ENCODE measurements at regions not wholly inside any gene's neighbourhood (a gene's known extent, or its start where the extent isn't known, plus 50 kb on each side); places are given as distances from the start of the nearest gene placed in this dataset.

GRCh38 chr5:109922381-109922995, 232.8 kb downstream of the MAN2A1 start:
- intact Hi-C loops (cut with micrococcal nuclease; ENCODE audit: unreplicated experiment) = no loop called here
- Mint-ChIP-seq H3K4me3 (ENCODE audit: low read depth, unreplicated experiment) (no peak overlapping the region), H3K36me3 (ENCODE audit: insufficient read depth, unreplicated experiment) (no peaks in the 10 kb centered on the region), H3K27ac (ENCODE audit: unreplicated experiment) (no peak overlapping the region), H3K4me1 (ENCODE audit: low read depth, unreplicated experiment) (no peaks in the 10 kb centered on the region), H3K27me3 (ENCODE audit: unreplicated experiment) (no peaks in the 10 kb centered on the region), H3K9me3 (ENCODE audit: low read depth, unreplicated experiment) (peaks cover 1% of the 10 kb centered on the region)
- DNase-seq = no peak
- CTCF ChIA-PET = interaction anchor here (0.7 kb wide), 1 partner anchor 223 kb away, joined by 3 read pairs; no protein-coding TSS in a partner anchor
- no peak for TF ChIP-seq CTCF (IDR thresholded peaks at IDR 0.05; ENCODE audit: unreplicated experiment)
- no TSS peak for BruUV-seq (replicated peaks)

GRCh38 chr5:109923205-109923604, 233.5 kb downstream of the MAN2A1 start:
- Mint-ChIP-seq H3K27ac (ENCODE audit: unreplicated experiment) (no peak overlapping the region), H3K27me3 (ENCODE audit: unreplicated experiment) (no peaks in the 10 kb centered on the region), H3K9me3 (ENCODE audit: low read depth, unreplicated experiment) (no peaks in the 10 kb centered on the region), H3K4me1 (ENCODE audit: low read depth, unreplicated experiment) (no peaks in the 10 kb centered on the region), H3K4me3 (ENCODE audit: low read depth, unreplicated experiment) (no peak overlapping the region), H3K36me3 (ENCODE audit: insufficient read depth, unreplicated experiment) (no peaks in the 10 kb centered on the region)
- intact Hi-C loops (cut with micrococcal nuclease; ENCODE audit: unreplicated experiment) = no loop called here
- DNase-seq = no peak
- no TSS peak for BruUV-seq (replicated peaks)
- CTCF ChIA-PET = no interaction called here
- no peak for TF ChIP-seq CTCF (IDR thresholded peaks at IDR 0.05; ENCODE audit: unreplicated experiment)

GRCh38 chr5:109924237-109925107, 234.7 kb downstream of the MAN2A1 start:
- no peaks in the 10 kb centered on the region for H3K36me3 Mint-ChIP-seq (ENCODE audit: insufficient read depth, unreplicated experiment)
- CTCF ChIA-PET = no interaction called here
- H3K4me1 Mint-ChIP-seq (ENCODE audit: low read depth, unreplicated experiment) = no peaks in the 10 kb centered on the region
- TF ChIP-seq CTCF (IDR thresholded peaks at IDR 0.05; ENCODE audit: unreplicated experiment) = no peak
- H3K27ac Mint-ChIP-seq (ENCODE audit: unreplicated experiment) = no peak overlapping the region
- intact Hi-C loops (cut with micrococcal nuclease; ENCODE audit: unreplicated experiment) = no loop called here
- H3K4me3 Mint-ChIP-seq (ENCODE audit: low read depth, unreplicated experiment) = no peak overlapping the region
- no peak for DNase-seq
- no TSS peak for BruUV-seq (replicated peaks)
- H3K27me3 Mint-ChIP-seq (ENCODE audit: unreplicated experiment) = no peaks in the 10 kb centered on the region
- no peaks in the 10 kb centered on the region for H3K9me3 Mint-ChIP-seq (ENCODE audit: low read depth, unreplicated experiment)

GRCh38 chr5:109927639-109928038, 237.9 kb downstream of the MAN2A1 start:
- Mint-ChIP-seq H3K27ac (ENCODE audit: unreplicated experiment) (no peak overlapping the region), H3K4me1 (ENCODE audit: low read depth, unreplicated experiment) (no peaks in the 10 kb centered on the region), H3K36me3 (ENCODE audit: insufficient read depth, unreplicated experiment) (no peaks in the 10 kb centered on the region), H3K9me3 (ENCODE audit: low read depth, unreplicated experiment) (no peaks in the 10 kb centered on the region), H3K27me3 (ENCODE audit: unreplicated experiment) (no peaks in the 10 kb centered on the region), H3K4me3 (ENCODE audit: low read depth, unreplicated experiment) (no peak overlapping the region)
- CTCF ChIA-PET = no interaction called here
- no peak for TF ChIP-seq CTCF (IDR thresholded peaks at IDR 0.05; ENCODE audit: unreplicated experiment)
- BruUV-seq (replicated peaks) = no TSS peak
- intact Hi-C loops (cut with micrococcal nuclease; ENCODE audit: unreplicated experiment) = no loop called here
- no peak for DNase-seq

Measured in Calu3 (cell line).